NCI-H1930 (cell line): ENCODE measurements at regions not wholly inside any gene's neighbourhood (a gene's known extent, or its start where the extent isn't known, plus 50 kb on each side); places are given as distances from the start of the nearest gene placed in this dataset.

ENCODE experiments used
- DNase-seq, 2 experiments: peaks; one replicate each; lab custom pipeline; 2025; lab: John Stamatoyannopoulos, UW

DNA sequence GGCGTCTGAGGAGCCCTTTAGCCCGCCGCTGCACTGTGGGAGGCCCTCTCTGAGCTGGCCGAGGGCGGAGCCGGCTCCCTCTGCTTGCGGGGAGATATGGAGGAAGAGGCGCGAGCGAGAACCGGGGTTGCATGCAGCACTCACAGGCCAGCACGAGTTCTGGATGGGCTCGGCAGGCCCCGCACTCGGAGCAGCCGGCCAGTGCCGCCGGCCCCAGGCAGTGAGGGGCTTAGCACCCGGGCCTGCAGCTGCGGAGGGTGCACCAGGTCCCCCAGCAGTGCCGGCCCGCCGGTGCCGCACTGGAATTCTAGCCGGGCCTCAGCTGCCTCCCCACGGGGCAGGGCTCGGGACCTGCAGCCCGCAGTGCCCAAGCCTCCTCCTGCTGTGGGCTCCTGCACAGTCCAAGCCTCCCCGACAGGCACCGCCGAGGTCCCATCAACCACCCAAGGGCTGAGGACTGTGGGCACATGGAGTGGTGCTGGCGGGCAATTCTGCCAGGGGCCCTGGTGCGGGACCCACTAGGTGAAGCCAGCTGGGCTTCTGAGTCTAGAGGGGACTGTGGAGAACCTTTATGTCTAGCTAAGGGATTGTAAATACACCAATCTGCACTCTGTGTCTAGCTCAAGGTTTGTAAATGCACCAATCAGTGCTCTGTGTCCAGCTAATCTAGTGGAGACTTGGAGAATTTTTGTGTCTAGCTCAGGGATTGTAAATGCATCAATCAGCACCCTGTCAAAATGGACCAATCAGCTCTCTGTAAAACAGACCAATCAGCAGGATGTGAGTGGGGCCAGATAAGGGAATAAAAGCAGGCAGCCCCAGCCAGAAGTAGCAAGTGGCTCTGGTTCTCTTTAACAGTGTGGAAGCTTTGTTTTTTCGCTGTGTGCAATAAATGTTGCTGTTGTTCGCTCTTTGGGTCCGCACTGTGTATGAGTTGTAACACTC lies 329.7 kb upstream of the JARID2 start:
- no peak for DNase-seq

DNA sequence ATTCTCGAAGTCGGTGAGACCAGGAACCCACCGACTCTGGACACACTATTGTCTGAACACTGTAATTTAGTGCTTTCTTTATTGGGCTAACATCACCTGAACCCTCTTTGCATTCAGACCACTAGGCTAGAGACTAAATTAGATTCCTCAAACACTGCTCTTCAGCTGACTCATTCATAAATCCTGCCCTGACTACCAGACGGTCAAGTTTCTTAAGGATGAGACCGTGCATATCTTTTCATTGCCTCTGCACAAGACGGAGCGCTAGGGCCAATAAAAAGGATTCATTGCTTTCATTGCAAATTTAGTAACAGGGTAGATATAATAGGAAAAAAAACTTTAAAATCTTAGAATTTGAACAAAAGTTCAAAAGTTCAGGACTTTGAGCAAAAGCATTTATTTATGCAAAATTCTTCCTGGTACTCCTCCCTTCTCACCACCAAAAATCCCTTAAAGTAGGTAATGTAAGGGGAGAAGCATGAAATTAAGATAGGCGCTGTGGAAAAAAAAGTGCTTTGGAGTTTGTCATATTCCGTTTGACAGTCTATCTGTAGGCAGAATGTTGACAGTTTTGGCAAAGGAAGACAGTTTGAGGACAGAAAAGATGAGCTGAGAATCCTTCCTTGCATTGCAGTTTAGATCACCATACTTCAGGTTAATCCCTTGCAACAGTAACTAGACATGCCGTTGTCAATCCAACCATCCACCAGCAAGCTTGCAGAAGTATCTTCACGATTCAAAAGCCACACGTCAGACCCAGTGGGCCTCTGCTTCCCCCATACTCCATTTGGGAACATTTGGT lies 328.6 kb upstream of the JARID2 start:
- DNase-seq = no peak

- DNase-seq = no peak
Observed at GRCh38 chr6:14918200-14918907, 327.5 kb upstream of the JARID2 start.

DNA sequence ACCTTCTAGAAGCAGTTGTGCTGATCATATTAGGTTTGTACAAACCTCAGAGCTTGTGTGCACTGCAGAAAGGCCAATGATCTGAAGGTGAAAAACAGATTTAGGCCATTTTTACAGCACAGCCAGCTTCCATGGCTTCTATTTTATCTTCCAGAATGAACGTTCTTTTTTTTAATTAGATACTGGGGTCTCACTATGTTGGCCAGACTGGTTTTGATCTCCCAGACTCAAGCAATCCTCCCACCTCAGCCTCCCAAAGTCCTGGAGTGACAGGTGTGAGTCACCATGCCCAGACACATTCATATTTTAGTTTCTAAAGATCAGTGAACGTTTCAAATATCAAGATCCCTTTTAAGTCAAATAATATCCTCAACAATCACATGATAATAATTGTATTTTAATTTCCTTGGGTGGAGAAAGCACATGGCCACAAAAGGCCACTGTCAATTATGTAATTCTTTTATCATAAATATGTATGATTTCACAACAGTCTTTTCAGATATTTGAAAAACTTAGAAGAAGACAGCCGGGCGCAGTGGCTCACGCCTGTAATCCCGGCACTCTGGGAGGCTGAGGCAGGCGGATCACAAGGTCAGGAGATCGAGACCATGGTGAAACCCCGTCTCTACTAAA lies 326.7 kb upstream of the JARID2 start:
- DNase-seq = no peak

- DNase-seq = no peak
Observed at GRCh38 chr6:14920276-14920675, 325.6 kb upstream of the JARID2 start.

DNA sequence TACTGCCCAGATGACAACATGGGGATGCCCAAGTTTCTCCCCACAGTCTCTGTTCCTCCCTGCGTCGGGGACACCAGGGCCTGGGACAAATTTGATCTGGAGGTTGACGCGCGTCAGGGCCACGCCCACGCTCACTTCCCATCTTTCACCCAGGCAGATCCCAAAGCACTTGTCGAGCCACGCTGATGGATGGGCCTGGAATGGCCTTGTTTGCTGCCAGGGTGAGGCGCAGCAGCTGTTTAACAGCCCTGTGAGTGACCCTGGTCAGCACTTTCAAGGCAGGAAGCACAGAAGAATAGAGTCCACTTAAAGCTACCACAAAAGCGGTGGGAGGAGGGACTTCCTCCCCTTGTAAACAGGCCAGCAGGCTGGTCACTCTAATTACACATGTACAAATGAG lies 324.7 kb upstream of the JARID2 start:
- DNase-seq = no peak

DNA sequence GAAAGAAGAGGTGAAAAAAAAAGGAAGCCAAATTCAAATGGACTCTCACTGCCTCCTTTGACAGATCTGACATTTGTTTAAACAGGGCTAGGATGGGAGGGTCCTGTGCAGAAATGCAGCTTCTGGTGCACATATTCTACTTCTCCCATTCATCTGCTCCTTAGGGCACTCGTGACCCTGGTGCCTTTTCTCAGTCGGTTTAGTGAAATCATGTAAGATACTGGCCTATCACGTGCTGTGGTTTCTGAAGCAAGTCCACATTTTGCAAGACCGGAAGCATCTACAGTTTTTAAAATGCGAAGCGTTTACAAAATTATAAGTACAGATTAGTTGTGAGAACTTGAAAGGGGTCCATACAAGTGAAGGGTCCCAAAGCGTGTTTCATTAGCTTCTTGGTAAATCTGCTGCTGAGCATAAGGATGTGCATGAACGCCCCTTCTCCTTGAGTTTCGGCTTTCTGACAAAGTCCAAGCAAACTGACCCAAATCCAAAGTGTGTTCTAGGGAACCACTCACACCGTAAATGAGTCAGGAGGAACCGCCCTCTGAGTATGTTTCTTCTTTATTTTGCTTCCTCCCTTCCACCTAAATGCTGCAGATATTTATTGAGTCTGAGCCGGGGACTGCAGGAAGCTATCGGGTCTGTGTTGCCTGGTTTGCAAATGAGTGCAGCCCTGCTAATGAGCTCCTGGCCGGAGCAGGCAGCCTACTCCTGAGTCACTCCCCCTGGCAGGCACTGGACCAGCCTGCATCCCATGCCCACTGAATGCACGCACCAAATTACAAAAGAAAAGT lies 323.8 kb upstream of the JARID2 start:
- no peak for DNase-seq

DNA sequence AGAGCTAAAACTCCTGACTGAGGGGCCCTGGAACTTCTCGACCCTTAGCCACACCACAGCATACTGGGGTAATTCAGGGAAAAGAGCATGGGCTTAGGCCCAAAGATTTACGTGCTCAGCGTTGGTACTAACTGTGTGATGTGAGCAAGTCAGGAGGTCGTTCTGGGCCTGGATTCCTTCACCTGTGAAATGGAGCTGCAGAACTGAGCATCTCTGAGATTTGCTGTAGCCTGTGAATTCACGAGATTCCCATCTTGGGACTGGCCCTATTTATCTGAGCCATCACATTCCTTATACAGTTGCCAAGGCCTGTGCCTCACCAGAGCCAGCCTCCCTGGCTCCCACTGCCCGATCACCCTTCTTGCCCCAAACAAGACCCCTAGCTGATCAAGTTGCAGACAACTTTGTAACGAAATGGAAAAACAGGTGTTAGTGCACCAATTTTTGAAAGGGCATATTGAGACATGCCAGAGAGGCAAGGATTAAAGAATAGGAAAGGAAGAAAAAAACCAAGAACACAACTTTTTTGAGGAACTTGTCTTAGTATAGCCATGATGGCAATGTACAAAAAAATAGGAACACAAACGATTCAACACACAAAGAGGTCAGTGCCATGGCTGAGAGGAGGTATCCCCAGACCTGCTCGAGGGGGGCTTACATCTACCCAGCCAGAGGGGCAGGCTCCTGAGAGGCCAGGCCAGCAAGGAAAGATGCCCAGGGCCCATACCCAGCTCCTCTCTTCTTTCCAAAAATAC lies 323.0 kb upstream of the JARID2 start:
- DNase-seq = no peak

GRCh38 chr6:14924126-14925024 lies 321.5 kb upstream of the JARID2 start:
- no peak for DNase-seq

DNA sequence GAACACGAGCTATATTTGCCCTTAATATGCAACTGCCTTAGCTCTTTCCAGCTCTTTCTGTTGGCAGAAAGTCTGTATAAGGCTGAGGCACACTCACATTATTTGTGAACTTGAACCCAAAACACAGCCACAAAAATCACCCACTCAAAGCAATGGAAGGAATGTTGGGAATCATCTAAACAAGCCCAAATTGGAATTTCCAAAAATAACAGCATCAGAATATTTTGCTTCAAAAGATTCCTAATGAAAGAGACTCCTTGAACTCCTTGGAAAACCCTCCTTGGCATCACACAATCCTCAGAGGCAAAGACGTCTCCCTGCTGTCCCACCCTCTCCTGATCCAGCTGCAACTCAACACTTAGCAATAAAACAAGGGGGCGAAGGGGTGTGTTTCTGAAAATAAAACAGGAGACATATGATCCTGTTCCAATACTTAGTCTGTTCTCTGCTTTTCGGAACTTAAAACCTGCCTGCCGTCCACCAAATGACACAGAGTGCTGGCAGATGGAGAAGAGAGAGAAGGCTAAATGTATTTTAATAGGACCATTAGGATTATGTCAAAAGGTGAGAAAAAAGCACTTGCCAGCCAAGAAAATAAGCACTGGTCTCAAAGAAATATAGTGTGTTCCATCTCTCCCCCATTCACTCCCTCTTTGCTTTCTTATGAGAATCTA lies 320.7 kb upstream of the JARID2 start:
- no peak for DNase-seq

DNA sequence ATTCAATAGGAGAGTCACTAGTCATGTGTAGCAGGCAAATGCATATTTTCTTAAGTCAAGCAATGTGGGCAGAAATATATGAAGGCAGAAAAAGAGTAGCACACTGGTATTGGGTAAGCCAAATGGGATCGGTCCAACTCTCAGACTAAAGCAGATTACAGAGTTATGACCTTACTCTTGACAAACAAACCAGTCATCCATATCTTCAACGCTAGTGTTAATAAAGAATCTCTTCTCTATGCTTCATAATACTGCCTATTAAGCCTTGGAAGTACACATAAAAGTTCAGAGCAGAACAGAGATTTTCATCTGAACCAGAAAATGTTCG lies 320.2 kb upstream of the JARID2 start:
- DNase-seq = no peak

- no peak for DNase-seq
Observed at GRCh38 chr6:14927398-14927797, 318.5 kb upstream of the JARID2 start.

GRCh38 chr6:14929291-14929690 lies 316.6 kb upstream of the JARID2 start:
- DNase-seq = no peak

GRCh38 chr6:14930366-14930989 lies 315.4 kb upstream of the JARID2 start:
- no peak for DNase-seq

DNA sequence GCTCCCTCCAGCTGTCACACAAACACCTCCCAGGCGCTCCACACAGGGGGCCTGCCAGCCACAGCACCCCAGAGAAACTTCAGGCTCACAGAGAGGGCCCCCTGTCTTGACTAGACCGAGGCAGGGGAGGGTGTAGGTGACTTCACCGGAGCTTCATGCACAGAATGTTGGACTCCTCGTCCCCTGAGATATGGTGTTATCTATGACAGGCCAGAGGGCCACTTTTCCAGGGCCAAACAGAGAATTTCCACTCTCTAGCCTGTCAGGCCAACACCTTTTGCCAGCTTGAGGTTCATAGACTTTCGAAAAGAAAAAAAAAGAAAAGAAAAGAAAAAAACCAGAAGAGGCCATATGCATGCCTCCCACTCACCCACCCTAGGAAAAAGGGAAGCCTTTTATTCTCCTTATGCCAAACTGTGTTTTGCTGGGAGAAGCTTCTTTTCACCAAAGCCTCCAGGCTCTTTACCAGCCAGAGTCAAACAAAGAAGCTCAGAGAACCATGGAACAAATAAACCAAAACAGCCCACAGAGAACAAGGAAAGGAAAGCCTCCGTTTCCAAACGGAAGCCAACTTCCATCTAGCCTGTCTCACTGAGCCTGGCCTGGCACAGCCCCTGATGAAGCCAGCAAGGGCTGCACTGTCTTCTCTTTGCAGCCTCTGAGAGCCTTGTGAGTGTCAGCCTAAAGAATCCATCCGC lies 313.2 kb upstream of the JARID2 start:
- no peak for DNase-seq

GRCh38 chr6:14933183-14933544 lies 312.7 kb upstream of the JARID2 start:
- no peak for DNase-seq

DNA sequence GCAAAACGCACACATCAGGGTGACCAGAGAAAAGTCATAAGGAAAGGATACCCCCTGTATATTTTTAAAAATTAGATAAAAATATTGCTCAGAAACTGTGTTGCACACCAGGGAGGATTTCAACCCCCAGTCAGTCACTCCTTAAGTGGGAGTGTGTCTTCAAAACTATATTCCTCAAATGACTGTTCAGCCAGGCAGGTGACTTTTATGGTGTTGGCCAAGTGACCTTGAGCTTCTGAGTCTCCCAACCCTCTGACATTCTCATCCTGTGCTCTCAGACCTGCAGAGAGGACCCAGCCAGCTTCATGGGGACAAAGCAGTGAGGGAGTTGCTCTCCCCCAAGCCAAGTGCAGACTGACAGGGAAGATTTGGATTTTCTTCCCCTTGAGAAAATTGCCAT lies 311.9 kb upstream of the JARID2 start:
- no peak for DNase-seq

GRCh38 chr6:14934844-14935243 lies 311.0 kb upstream of the JARID2 start:
- no peak for DNase-seq
